GM23338 (cell line): ENCODE measurements at regions not wholly inside any gene's neighbourhood (a gene's known extent, or its start where the extent isn't known, plus 50 kb on each side); places are given as distances from the start of the nearest gene placed in this dataset.

Source experiments
- ATAC-seq: fragments of 200-7000 bp; cut with Tn5 transposase; 3 replicates; pipeline ENCODE4 v1.9.1; 2020
- DNase-seq: peaks from one replicate; pipeline ENCODE4 v3.0.0-alpha.2; 2015; ENCODE audit warnings: low spot score
- H2AFZ ChIP-seq: fragments of 200-600 bp; sonication (generic); 2 replicates; pipeline ENCODE4 v1.8.0; 2016; ENCODE audit warnings: antibody characterized with exemption, mild to moderate bottlenecking, moderate library complexity
- H3F3A ChIP-seq: fragments of 200-600 bp; sonication (generic); replicated peaks from 2 replicates; pipeline ENCODE4 v1.8.0; 2017; ENCODE audit warnings: antibody characterized with exemption, mixed run types, low read depth
- H3K27ac ChIP-seq: fragments of 200-600 bp; sonication (generic); 2 replicates; pipeline ENCODE4 v1.6.1; 2016; ENCODE audit warnings: low read depth
- H3K27me3 ChIP-seq: fragments of 200-600 bp; sonication (generic); 2 replicates; pipeline ENCODE4 v1.8.0; 2016; ENCODE audit warnings: mild to moderate bottlenecking, mixed run types, moderate library complexity; ENCODE audit not compliant: insufficient read depth
- H3K36me3 ChIP-seq: fragments of 200-600 bp; sonication (generic); 2 replicates; pipeline ENCODE4 v1.8.0; 2016; ENCODE audit warnings: mild to moderate bottlenecking; ENCODE audit not compliant: insufficient read depth
- H3K4me1 ChIP-seq: fragments of 200-600 bp; sonication (generic); 2 replicates; pipeline ENCODE4 v1.8.0; 2016; ENCODE audit warnings: mild to moderate bottlenecking, moderate library complexity; ENCODE audit not compliant: insufficient read depth
- H3K4me2 ChIP-seq: fragments of 200-600 bp; sonication (generic); 2 replicates; pipeline ENCODE4 v1.7.1; 2017; ENCODE audit warnings: mixed run types
- H3K4me3 ChIP-seq: fragments of 200-600 bp; sonication (generic); 2 replicates; pipeline ENCODE4 v1.6.1; 2016; ENCODE audit warnings: mixed run types
- H3K79me2 ChIP-seq: fragments of 200-600 bp; sonication (generic); replicated peaks from 2 replicates; pipeline ENCODE4 v1.8.0; 2017; ENCODE audit warnings: mild to moderate bottlenecking; ENCODE audit not compliant: insufficient read depth
- H3K9me2 ChIP-seq: fragments of 200-600 bp; sonication (generic); 2 replicates; pipeline ENCODE4 v1.8.0; 2017; ENCODE audit not compliant: insufficient read depth
- H4K20me1 ChIP-seq: fragments of 200-600 bp; sonication (generic); replicated peaks from 2 replicates; pipeline ENCODE4 v1.8.0; 2017; ENCODE audit warnings: mild to moderate bottlenecking; ENCODE audit not compliant: insufficient read depth
- H3K27ac Mint-ChIP-seq: 2 replicates; pipeline ENCODE4 v1.8.0; 2020; ENCODE audit warnings: inconsistent platforms, mild to moderate bottlenecking, moderate library complexity, mixed read lengths
- H3K27me3 Mint-ChIP-seq: 3 replicates; pipeline ENCODE4 v1.8.0; 2022; ENCODE audit warnings: low read depth, mild to moderate bottlenecking, moderate library complexity, mixed read lengths, inconsistent platforms; ENCODE audit not compliant: insufficient read depth, poor library complexity
- H3K36me3 Mint-ChIP-seq: 3 replicates; pipeline ENCODE4 v1.8.0; 2021; ENCODE audit warnings: low read depth, mild to moderate bottlenecking, inconsistent platforms, moderate library complexity, mixed read lengths
- H3K4me1 Mint-ChIP-seq: 3 replicates; pipeline ENCODE4 v1.8.0; 2020; ENCODE audit warnings: mild to moderate bottlenecking, inconsistent platforms, mixed read lengths
- H3K4me3 Mint-ChIP-seq: 3 replicates; pipeline ENCODE4 v1.8.0; 2021; ENCODE audit warnings: moderate library complexity, mild to moderate bottlenecking, inconsistent platforms, mixed read lengths
- H3K9me3 Mint-ChIP-seq: 3 replicates; pipeline ENCODE4 v1.8.0; 2020; ENCODE audit warnings: moderate library complexity, mild to moderate bottlenecking, inconsistent platforms, mixed read lengths
- CREB1 ChIP-seq: fragments of 250-450 bp; sonication (Bioruptor Pico); IDR thresholded peaks from 2 replicates; pipeline ENCODE4 v1.5.0; 2020; ENCODE audit warnings: low read depth, mild to moderate bottlenecking, moderate library complexity
- CTCF ChIP-seq, 2 experiments: fragments of 200-600 bp in 1 of 2; sonication (generic) in 1 of 2; conservative IDR thresholded peaks; 2 replicates each; pipeline versions ENCODE4 v1.5.1 to v1.6.1; 2016 to 2017; ENCODE audit warnings: antibody characterized with exemption in 2 of 2, low read depth in 2 of 2, mild to moderate bottlenecking in 2 of 2, moderate library complexity in 1 of 2
- EZH2phosphoT487 ChIP-seq: fragments of 200-600 bp; sonication (generic); IDR thresholded peaks from one replicate; pipeline ENCODE4 v1.8.1; 2018; ENCODE audit warnings: antibody characterized with exemption; ENCODE audit not compliant: unreplicated experiment
- NANOG ChIP-seq: IDR thresholded peaks from 2 replicates; pipeline ENCODE4 v1.6.1; 2016; ENCODE audit warnings: antibody characterized with exemption, borderline replicate concordance
- ZNF114 ChIP-seq: fragments of 250-450 bp; sonication (Bioruptor Pico); IDR thresholded peaks from 2 replicates; pipeline ENCODE4 v1.5.0; 2020; ENCODE audit warnings: mild to moderate bottlenecking, moderate library complexity

GRCh38 chr4:16289897-16290554 lies 63.8 kb upstream of the TAPT1 start:
- H3K27me3 ChIP-seq: no peaks in the 10 kb centered on the region
- no peak overlapping the region for H3K4me2 ChIP-seq
- H3K4me1 ChIP-seq: peaks cover 11% of the 10 kb centered on the region; the same call in 1 of the 2 replicates
- ATAC-seq (peak; percentile 43), DNase-seq (peak; percentile 69)
- H3K4me3 Mint-ChIP-seq: no peak overlapping the region
- peaks cover 20% of the 10 kb centered on the region for H3K4me1 Mint-ChIP-seq
- no peaks in the 10 kb centered on the region for H3K9me2 ChIP-seq
- no peak overlapping the region for H3K4me3 ChIP-seq
- no peaks in the 10 kb centered on the region for H3K27me3 Mint-ChIP-seq
- H3K36me3 ChIP-seq: no peaks in the 10 kb centered on the region
- H3K79me2 ChIP-seq: no peaks in the 10 kb centered on the region
- no peak overlapping the region for H2AFZ ChIP-seq
- H3K27ac Mint-ChIP-seq: no peak overlapping the region
- peaks cover 3% of the 10 kb centered on the region; the same call in 2 of the 3 replicates for H3K36me3 Mint-ChIP-seq
- no peaks in the 10 kb centered on the region for H4K20me1 ChIP-seq
- no peak overlapping the region for H3K27ac ChIP-seq
- no peaks in the 10 kb centered on the region for H3F3A ChIP-seq
- TF ChIP-seq CTCF (conservative IDR thresholded peaks at IDR 0.05; ENCODE audit: low read depth in 2 of 2) (peak; percentile 69 to 84), EZH2phosphoT487 (no peak)
- peaks cover 3% of the 10 kb centered on the region for H3K9me3 Mint-ChIP-seq

DNA sequence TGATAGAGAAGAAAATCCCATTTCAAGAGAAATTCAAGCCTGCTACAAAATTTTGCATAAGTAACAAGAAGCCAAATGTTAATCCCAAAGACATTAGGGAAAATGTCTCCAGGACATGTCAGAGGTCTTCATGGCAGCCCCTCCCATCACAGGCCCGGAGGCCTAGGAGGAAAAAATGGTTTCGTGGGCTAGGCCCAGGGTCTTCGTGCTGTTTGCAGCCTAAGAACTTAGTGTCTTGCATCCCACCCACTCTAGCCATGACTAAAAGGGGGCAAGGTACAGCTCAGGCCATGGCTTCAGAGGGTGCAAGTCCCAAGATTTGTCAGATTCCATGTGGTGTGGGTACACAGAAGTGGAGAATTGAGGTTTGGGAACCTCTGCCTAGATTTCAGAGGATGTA lies 57.8 kb upstream of the TAPT1 start:
- H3K4me1 ChIP-seq: no peaks in the 10 kb centered on the region
- Mint-ChIP-seq H3K36me3 (peaks cover 37% of the 10 kb centered on the region; the same call in 2 of the 3 replicates), H3K27me3 (peaks cover 3% of the 10 kb centered on the region), H3K4me1 (no peaks in the 10 kb centered on the region), H3K4me3 (no peak overlapping the region), H3K27ac (no peak overlapping the region), H3K9me3 (peaks cover 32% of the 10 kb centered on the region)
- H3K4me3 ChIP-seq: no peak overlapping the region
- no peaks in the 10 kb centered on the region for H3K79me2 ChIP-seq
- no peak overlapping the region for H3K4me2 ChIP-seq
- 0 out of 2 replicates have a peak, but pooled peaks cover 7% of the 10 kb centered on the region for H3K36me3 ChIP-seq
- no peak overlapping the region for H2AFZ ChIP-seq
- no peaks in the 10 kb centered on the region for H4K20me1 ChIP-seq
- no peak for TF ChIP-seq NANOG
- TF ChIP-seq ZNF114 (CRISPR knock-in tag): no peak
- ATAC-seq (no peak), DNase-seq (no peak)
- no peaks in the 10 kb centered on the region for H3K27me3 ChIP-seq
- no peak overlapping the region for H3K27ac ChIP-seq
- no peaks in the 10 kb centered on the region for H3F3A ChIP-seq
- H3K9me2 ChIP-seq: no peaks in the 10 kb centered on the region

DNA sequence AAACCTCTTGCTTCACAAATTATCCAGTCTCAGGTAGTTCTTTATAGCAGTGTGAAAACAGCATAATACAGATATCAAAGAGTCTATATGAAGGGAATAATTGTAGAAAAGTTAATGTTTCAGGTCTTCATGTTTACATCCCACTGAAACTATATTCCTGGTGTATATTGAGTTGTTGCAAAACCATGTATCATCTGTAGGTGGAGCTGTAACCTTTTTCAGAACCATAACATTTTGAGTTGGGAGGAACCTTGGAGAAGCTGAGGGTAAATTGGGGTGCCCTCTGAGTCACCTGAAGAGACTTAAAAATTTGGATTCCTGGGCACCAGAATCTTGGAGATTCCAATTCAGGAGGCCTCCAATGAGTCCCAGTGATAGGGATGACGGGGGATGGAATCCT lies 51.9 kb upstream of the TAPT1 start:
- peaks cover 48% of the 10 kb centered on the region for H3K9me3 Mint-ChIP-seq
- H3K4me3 Mint-ChIP-seq: no peak overlapping the region
- Histone ChIP-seq H3K27me3 (no peaks in the 10 kb centered on the region), H3K4me2 (no peak overlapping the region), H3K27ac (no peak overlapping the region), H3F3A (no peaks in the 10 kb centered on the region), H2AFZ (no peak overlapping the region), H3K9me2 (no peaks in the 10 kb centered on the region; the same call in none of the 2 replicates), H3K4me1 (no peaks in the 10 kb centered on the region), H3K4me3 (no peak overlapping the region), H3K36me3 (no peaks in the 10 kb centered on the region), H4K20me1 (no peaks in the 10 kb centered on the region), H3K79me2 (no peaks in the 10 kb centered on the region)
- no peaks in the 10 kb centered on the region for H3K4me1 Mint-ChIP-seq
- no peak for TF ChIP-seq CREB1 (CRISPR knock-in tag)
- peak; percentile 57 to 69 for TF ChIP-seq CTCF (conservative IDR thresholded peaks at IDR 0.05; ENCODE audit: low read depth in 2 of 2)
- H3K36me3 Mint-ChIP-seq: peaks cover 48% of the 10 kb centered on the region
- no peak overlapping the region for H3K27ac Mint-ChIP-seq
- no peak for ATAC-seq
- peaks cover 2% of the 10 kb centered on the region for H3K27me3 Mint-ChIP-seq
- peak; percentile 49 for DNase-seq
